Type B pancreatic cell (in vitro differentiated cells): ENCODE measurements at regions not wholly inside any gene's neighbourhood (a gene's known extent, or its start where the extent isn't known, plus 50 kb on each side); places are given as distances from the start of the nearest gene placed in this dataset.

Experiments used
- DNase-seq: peaks from one replicate; pipeline ENCODE4 v3.0.0; 2021; ENCODE audit warnings: mixed read lengths; ENCODE audit not compliant: unreplicated experiment; ENCODE audit errors: extremely low spot score
- H3K27ac Mint-ChIP-seq: 2 replicates; pipeline ENCODE4 v1.8.0; 2021; ENCODE audit warnings: mild to moderate bottlenecking, mixed read lengths
- H3K27me3 Mint-ChIP-seq: 2 replicates; pipeline ENCODE4 v1.8.0; 2021; ENCODE audit warnings: mixed read lengths
- H3K36me3 Mint-ChIP-seq: 2 replicates; pipeline ENCODE4 v1.8.0; 2021; ENCODE audit warnings: mixed read lengths
- H3K4me1 Mint-ChIP-seq: one replicate; pipeline ENCODE4 v1.8.0; 2021; ENCODE audit warnings: mixed read lengths; ENCODE audit not compliant: unreplicated experiment
- H3K4me3 Mint-ChIP-seq: 2 replicates; pipeline ENCODE4 v1.8.0; 2021; ENCODE audit warnings: mild to moderate bottlenecking, mixed read lengths
- H3K9me3 Mint-ChIP-seq: 2 replicates; pipeline ENCODE4 v1.8.0; 2021; ENCODE audit warnings: mixed read lengths
- TF ChIP-seq, protein P1 (sequence below): fragments of 200-600 bp; sonication (generic); conservative IDR thresholded peaks from 2 replicates; pipeline ENCODE4 v1.5.0; 2021; ENCODE audit warnings: antibody characterized with exemption, mild to moderate bottlenecking

DNA sequence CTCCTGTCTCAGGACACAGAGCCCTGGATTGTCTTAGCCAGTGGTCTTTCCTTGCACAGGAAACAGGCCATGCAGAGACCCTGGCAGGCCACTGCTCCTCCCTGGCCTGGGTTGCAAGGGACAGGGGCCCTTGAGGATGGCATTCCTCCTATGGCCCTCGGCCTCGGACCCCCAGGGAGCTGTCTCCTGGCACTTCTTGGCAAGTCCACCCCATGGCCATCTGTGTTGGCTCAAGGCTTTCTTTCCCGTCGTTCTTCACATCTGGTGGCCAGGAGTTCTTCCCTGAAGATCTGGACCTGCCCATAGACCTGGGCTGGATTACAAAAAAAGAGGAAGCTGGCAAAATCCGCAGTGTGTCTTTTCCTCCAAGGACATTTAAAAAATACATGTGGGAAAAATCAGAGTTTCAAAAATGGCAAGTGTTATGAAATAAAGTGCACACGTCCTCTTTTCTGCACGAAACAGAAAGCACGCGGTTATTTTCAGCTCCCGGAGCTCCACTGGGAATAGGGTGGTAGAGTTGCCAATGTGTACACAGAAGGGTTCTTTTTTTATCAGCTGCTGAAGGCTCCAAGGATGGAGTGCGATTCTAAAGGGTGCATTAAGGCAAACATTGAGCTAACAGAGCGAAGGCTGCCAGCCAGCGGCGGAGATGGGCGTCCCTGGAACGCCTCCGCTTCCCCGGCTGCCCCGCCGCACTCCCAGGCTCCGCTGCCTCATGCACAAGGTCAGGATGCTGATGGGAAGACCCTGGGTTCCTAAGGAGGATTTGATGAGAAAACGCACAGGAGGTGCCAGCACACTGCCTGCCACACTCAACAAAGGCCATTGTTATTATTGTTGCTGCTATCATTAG is 62.8 kb upstream of the FAM20C start:
- H3K27ac Mint-ChIP-seq = no peak overlapping the region
- peaks cover 5% of the 10 kb centered on the region for H3K27me3 Mint-ChIP-seq
- H3K4me3 Mint-ChIP-seq = no peak overlapping the region
- TF ChIP-seq, protein P1, sequence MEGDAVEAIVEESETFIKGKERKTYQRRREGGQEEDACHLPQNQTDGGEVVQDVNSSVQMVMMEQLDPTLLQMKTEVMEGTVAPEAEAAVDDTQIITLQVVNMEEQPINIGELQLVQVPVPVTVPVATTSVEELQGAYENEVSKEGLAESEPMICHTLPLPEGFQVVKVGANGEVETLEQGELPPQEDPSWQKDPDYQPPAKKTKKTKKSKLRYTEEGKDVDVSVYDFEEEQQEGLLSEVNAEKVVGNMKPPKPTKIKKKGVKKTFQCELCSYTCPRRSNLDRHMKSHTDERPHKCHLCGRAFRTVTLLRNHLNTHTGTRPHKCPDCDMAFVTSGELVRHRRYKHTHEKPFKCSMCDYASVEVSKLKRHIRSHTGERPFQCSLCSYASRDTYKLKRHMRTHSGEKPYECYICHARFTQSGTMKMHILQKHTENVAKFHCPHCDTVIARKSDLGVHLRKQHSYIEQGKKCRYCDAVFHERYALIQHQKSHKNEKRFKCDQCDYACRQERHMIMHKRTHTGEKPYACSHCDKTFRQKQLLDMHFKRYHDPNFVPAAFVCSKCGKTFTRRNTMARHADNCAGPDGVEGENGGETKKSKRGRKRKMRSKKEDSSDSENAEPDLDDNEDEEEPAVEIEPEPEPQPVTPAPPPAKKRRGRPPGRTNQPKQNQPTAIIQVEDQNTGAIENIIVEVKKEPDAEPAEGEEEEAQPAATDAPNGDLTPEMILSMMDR = no peak
- no peaks in the 10 kb centered on the region for H3K9me3 Mint-ChIP-seq
- no peak for DNase-seq
- no peaks in the 10 kb centered on the region for H3K4me1 Mint-ChIP-seq
- no peaks in the 10 kb centered on the region for H3K36me3 Mint-ChIP-seq

- Mint-ChIP-seq H3K4me1 (no peaks in the 10 kb centered on the region), H3K4me3 (no peak overlapping the region), H3K27me3 (peaks cover 8% of the 10 kb centered on the region), H3K36me3 (no peaks in the 10 kb centered on the region), H3K27ac (no peak overlapping the region), H3K9me3 (no peaks in the 10 kb centered on the region)
- TF ChIP-seq, protein P1 = no peak
- no peak for DNase-seq
Observed at GRCh38 chr7:130222-130572, 62.2 kb upstream of the FAM20C start.

DNA sequence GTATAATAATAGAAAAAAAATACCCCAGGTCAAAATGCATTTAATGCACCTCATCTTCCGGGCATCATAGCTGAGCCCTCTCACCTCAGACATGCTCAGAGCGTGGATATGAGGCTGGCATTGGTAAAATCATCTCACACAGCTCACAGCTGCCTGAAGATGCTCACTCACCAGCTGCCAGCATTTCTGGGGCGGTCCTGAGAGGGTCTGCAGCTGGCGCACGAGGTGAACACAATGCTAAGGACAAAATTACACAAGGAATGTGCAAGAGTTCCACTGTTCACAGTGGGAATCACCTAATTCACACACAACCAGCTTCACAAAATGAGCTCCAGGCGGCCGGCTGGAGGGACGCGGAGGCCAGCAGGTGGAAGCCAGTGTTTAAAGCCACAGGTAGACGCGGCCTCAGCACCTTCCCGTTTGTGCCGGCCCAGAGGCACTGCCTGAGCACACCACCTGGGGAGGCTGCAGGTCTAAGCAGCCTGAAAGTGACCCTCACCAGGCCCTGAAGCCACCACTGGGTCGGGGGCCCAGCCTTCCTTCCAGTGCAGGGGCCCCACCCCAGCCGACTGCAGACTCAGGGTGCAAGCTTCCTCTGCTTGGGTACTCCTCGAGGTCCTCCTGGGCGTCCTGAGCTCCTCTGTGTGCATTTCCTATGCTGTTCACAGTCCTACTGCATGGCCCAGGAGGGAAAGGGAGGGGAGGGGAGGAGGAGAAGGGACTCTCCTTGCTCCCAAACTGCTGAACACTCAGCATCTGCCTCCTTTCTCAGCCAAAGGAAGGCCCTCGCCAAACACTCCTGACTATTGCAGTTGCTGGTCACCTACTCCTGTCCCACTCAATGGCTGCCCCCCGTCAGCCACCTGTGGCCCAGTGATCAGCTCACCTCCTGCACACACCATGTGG is 61.2 kb upstream of the FAM20C start:
- no peaks in the 10 kb centered on the region for H3K4me1 Mint-ChIP-seq
- no peak for DNase-seq
- no peak overlapping the region for H3K4me3 Mint-ChIP-seq
- no peaks in the 10 kb centered on the region for H3K9me3 Mint-ChIP-seq
- H3K27me3 Mint-ChIP-seq = peaks cover 8% of the 10 kb centered on the region
- TF ChIP-seq, protein P1 = no peak
- H3K27ac Mint-ChIP-seq = no peak overlapping the region
- no peaks in the 10 kb centered on the region for H3K36me3 Mint-ChIP-seq

GRCh38 chr7:131781-132482 is 60.4 kb upstream of the FAM20C start:
- H3K27ac Mint-ChIP-seq = no peak overlapping the region
- TF ChIP-seq, protein P1 = no peak
- no peaks in the 10 kb centered on the region for H3K4me1 Mint-ChIP-seq
- H3K9me3 Mint-ChIP-seq = no peaks in the 10 kb centered on the region
- peaks cover 13% of the 10 kb centered on the region for H3K27me3 Mint-ChIP-seq
- H3K4me3 Mint-ChIP-seq = no peak overlapping the region
- no peak for DNase-seq
- no peaks in the 10 kb centered on the region for H3K36me3 Mint-ChIP-seq

GRCh38 chr7:132899-133298 is 59.5 kb upstream of the FAM20C start:
- H3K27me3 Mint-ChIP-seq = peaks cover 17% of the 10 kb centered on the region
- H3K27ac Mint-ChIP-seq = no peak overlapping the region
- no peak for DNase-seq
- no peaks in the 10 kb centered on the region for H3K4me1 Mint-ChIP-seq
- H3K36me3 Mint-ChIP-seq = no peaks in the 10 kb centered on the region
- H3K4me3 Mint-ChIP-seq = no peak overlapping the region
- TF ChIP-seq, protein P1 = no peak
- H3K9me3 Mint-ChIP-seq = peaks cover 4% of the 10 kb centered on the region
